BLaER1 (cell line): ENCODE measurements at regions not wholly inside any gene's neighbourhood (a gene's known extent, or its start where the extent isn't known, plus 50 kb on each side); places are given as distances from the start of the nearest gene placed in this dataset.

ENCODE experiments used
- H3K27ac ChIP-seq: shearing (Covaris generic); formaldehyde crosslinking; 2 replicates; pipeline ENCODE4 v1.8.1; 2022
- H3K27me3 ChIP-seq: shearing (Covaris generic); formaldehyde crosslinking; 2 replicates; pipeline ENCODE4 v1.8.1; 2022
- H3K36me3 ChIP-seq: shearing (Covaris generic); formaldehyde crosslinking; 2 replicates; pipeline ENCODE4 v1.8.1; 2022
- H3K4me1 ChIP-seq: shearing (Covaris generic); formaldehyde crosslinking; 2 replicates; pipeline ENCODE4 v1.8.1; 2022
- H3K4me2 ChIP-seq: shearing (Covaris generic); formaldehyde crosslinking; 2 replicates; pipeline ENCODE4 v1.8.1; 2022
- H3K4me3 ChIP-seq: shearing (Covaris generic); formaldehyde crosslinking; 2 replicates; pipeline ENCODE4 v1.8.1; 2022
- H3K9ac ChIP-seq: shearing (Covaris generic); formaldehyde crosslinking; 2 replicates; pipeline ENCODE4 v1.8.1; 2022
- H3K9me3 ChIP-seq: shearing (Covaris generic); formaldehyde crosslinking; 2 replicates; pipeline ENCODE4 v1.8.1; 2022
- H4K20me1 ChIP-seq: shearing (Covaris generic); formaldehyde crosslinking; 2 replicates; pipeline ENCODE4 v1.8.1; 2022
- Cebpa-rat ChIP-seq: shearing (Covaris generic); IDR thresholded peaks from 2 replicates; pipeline ENCODE4 v1.8.1; 2022

DNA sequence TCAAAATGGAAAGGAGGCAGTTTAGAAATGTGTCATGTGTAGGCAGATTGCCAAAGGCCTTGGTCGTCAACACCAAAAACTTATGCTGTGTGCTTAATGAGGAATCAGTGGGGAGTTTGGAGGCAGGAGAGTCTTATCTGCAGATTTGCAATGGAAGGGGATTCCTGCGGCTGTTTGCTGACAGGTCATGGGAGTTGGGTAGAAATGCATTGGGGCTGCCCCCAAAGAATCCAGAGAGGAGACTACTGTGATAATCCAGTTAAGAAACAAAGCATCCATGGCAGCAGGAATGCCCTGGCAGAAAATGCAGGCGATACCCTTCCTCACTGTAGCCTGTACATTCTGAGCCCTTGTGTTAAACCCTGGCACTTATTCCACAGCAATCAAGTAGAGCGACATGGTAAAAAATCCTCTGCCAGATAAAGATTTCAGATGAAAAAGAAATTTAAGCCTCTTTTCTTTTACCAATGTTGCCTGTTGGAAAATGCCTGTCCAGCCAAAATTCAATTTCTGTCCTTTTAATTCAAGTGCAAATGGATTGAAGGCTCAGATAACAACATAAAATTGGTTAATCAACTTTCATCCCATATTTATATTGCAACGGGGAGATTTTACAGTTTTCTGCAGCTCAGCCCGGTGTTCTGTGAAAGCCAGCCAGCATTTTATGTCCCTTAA is 491.0 kb upstream of the CDH5 start:
- H3K27me3 ChIP-seq, result no peaks in the 10 kb centered on the region
- TF ChIP-seq Cebpa-rat, result no peak
- no peaks in the 10 kb centered on the region for H4K20me1 ChIP-seq
- peaks cover 16% of the 10 kb centered on the region for H3K4me1 ChIP-seq
- H3K27ac ChIP-seq, result no peak overlapping the region
- no peaks in the 10 kb centered on the region for H3K9me3 ChIP-seq
- H3K9ac ChIP-seq, result no peak overlapping the region
- H3K36me3 ChIP-seq, result no peaks in the 10 kb centered on the region
- no peak overlapping the region for H3K4me3 ChIP-seq
- H3K4me2 ChIP-seq, result no peak overlapping the region

GRCh38 chr16:65869261-65869660 is 497.2 kb upstream of the CDH5 start:
- Histone ChIP-seq H3K9me3 (peaks cover 9% of the 10 kb centered on the region), H3K27ac (0 out of 2 replicates have a peak overlapping the region, but pooled peaks have one; percentile 3), H3K4me2 (peak overlapping the region; percentile 89)

DNA sequence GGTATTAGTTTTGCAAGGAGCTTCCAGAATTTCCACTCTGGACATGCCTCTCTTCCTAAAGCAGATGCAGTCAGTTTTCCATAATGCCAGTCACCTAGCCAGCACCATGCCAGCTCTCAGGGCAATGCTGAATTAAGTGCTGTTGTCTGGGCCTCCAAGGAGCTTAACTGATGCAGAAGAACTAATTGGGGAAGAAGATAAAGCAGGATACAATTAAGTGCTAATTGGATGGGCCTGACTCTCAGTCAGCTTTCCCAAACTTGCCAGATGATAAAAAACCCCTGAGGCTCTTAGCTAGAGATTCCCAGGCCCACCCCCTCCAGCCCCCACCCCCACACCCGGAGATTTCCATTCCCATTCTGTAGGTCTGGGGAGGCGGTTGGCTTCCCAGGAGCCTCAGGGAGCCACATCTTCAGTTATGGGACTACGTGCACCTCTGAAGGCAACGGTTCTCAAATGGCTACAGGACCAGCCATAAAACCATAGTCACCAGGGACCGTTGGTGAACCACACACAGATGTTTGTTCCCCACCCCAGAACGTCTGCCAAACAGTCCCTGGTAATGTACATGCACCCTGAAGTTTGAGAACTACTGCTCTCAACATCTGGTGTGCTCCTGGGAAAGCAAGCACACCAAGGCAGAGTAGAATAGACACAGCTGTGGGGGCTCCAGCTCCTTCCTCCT is 499.1 kb upstream of the CDH5 start:
- Histone ChIP-seq H3K36me3 (peaks cover 8% of the 10 kb centered on the region; the same call in 1 of the 2 replicates), H3K27me3 (no peaks in the 10 kb centered on the region), H3K4me2 (peak overlapping the region; percentile 89), H4K20me1 (no peaks in the 10 kb centered on the region), H3K9me3 (peaks cover 26% of the 10 kb centered on the region), H3K9ac (no peak overlapping the region), H3K27ac (peak overlapping the region; percentile 47; the same call in 1 of the 2 replicates), H3K4me3 (no peak overlapping the region), H3K4me1 (peaks cover 52% of the 10 kb centered on the region)
- no peak for TF ChIP-seq Cebpa-rat

More at GRCh38 chr16:65869261-65869660, 497.2 kb upstream of the CDH5 start:
- no peaks in the 10 kb centered on the region for H3K27me3 ChIP-seq
- H4K20me1 ChIP-seq, result no peaks in the 10 kb centered on the region
- peaks cover 4% of the 10 kb centered on the region; the same call in 1 of the 2 replicates for H3K36me3 ChIP-seq
- H3K9ac ChIP-seq, result no peak overlapping the region
- no peak overlapping the region for H3K4me3 ChIP-seq
- H3K4me1 ChIP-seq, result peaks cover 61% of the 10 kb centered on the region
- TF ChIP-seq Cebpa-rat, result no peak

- no peak for TF ChIP-seq Cebpa-rat
- H3K4me3 ChIP-seq, result no peak overlapping the region
- peaks cover 26% of the 10 kb centered on the region for H3K9me3 ChIP-seq
- H3K27me3 ChIP-seq, result no peaks in the 10 kb centered on the region
- H3K27ac ChIP-seq, result no peak overlapping the region
- no peak overlapping the region for H3K9ac ChIP-seq
- peaks cover 22% of the 10 kb centered on the region for H3K4me1 ChIP-seq
- H4K20me1 ChIP-seq, result no peaks in the 10 kb centered on the region
- H3K4me2 ChIP-seq, result no peak overlapping the region
- H3K36me3 ChIP-seq, result peaks cover 8% of the 10 kb centered on the region; the same call in 1 of the 2 replicates
Observed at GRCh38 chr16:65863236-65863635, 503.3 kb upstream of the CDH5 start.

DNA sequence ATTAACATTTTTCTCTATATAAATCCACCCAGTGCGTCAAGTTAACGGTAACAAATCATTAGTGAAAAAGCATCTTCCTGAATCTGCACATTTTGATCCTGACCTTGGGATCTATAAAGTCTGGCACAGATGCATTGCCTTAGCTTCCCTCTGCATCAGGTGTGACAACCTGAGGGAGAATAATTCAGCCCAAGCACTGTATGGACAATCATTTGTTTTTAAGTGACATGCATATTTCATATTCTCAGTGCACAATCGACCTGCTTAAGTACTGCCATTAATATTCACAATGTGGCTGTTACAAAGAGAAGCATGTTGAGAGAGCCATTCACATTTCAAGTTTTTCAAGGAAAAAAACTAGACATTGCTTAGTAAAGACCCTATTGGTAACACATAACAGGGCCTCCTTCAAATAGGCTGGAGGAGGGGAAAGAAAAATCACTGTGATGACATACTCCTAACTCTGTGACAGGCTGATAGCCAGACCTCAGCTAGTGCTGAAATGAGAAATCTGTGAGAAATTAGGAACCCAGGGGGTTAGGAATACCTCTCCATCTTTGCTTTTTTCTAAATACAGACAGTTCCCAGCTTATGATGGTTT is 505.3 kb upstream of the CDH5 start:
- Histone ChIP-seq H4K20me1 (no peaks in the 10 kb centered on the region), H3K27me3 (no peaks in the 10 kb centered on the region), H3K9ac (no peak overlapping the region), H3K4me1 (peaks cover 11% of the 10 kb centered on the region), H3K36me3 (peaks cover 8% of the 10 kb centered on the region; the same call in 1 of the 2 replicates), H3K27ac (no peak overlapping the region), H3K4me2 (no peak overlapping the region), H3K9me3 (peaks cover 26% of the 10 kb centered on the region), H3K4me3 (no peak overlapping the region)
- no peak for TF ChIP-seq Cebpa-rat

DNA sequence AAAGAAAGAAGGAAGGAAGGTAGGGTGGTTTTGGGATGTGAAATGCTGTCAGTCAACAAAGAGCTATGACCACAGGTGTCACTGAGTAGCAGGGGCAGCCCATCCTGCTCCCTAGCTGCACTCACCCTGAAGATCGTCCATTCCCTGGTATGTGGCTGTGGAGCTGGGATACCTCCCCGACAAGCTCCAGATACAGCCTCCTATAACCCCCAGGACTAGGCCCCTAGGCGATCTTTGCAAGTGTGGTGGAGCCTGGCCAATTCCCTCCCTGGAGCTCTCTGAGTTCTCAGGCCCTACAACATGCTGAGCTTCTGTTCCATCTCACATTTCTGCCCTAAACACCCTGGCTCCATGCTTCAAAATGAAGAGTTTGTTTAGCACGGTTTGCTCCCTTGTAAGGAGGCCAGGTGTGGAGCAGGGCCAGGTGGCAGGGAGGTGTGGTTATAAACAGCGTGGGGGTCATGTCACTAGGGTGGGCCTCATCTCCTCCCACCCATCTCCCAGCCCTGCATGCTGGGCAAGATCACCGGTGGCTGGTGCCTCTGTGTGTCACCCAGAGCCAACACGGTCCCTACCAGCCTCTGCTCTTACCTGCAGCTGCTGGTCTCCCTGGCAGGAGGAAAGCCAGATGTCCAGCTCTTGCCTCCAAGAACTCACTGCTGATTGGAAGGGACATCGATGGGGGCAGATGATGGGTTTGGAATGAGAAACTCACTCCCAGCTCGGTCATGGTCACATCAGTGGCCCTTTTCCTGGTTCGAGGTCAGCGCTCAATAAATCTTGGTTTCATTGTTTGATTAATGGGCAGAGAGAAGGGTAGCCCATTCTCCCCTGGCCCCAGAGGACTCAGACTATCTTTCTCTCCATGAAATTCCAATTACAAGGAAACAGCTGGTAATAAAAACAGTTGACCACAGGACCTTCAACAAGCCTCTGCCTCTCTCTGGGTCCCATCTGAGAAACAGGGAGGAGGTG is 511.0 kb upstream of the CDH5 start:
- no peak overlapping the region for H3K4me3 ChIP-seq
- H3K4me2 ChIP-seq, result no peak overlapping the region
- H3K27ac ChIP-seq, result no peak overlapping the region
- no peak overlapping the region for H3K9ac ChIP-seq
- no peaks in the 10 kb centered on the region for H3K36me3 ChIP-seq
- TF ChIP-seq Cebpa-rat, result no peak
- H4K20me1 ChIP-seq, result no peaks in the 10 kb centered on the region
- peaks cover 7% of the 10 kb centered on the region for H3K4me1 ChIP-seq
- peaks cover 25% of the 10 kb centered on the region for H3K9me3 ChIP-seq
- no peaks in the 10 kb centered on the region for H3K27me3 ChIP-seq

DNA sequence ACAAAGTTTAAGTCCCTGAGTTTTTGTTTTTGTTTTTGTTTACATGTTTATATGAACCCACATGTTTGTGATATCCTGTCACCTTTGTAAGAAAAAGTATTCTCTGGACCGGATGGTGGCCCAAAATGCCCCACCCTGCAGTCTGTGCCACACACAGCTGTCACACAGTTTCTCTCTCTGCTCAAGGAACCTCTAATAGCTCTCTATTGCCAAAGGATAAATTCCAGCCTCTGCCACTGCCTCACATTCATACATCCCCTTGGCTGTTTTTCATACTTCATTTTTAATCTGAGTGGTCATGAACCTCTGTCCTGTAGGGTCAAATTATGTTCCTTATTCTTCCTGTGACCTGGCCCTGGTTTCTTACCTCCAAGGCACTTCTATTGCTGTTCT is 520.3 kb upstream of the CDH5 start:
- Histone ChIP-seq H3K36me3 (no peaks in the 10 kb centered on the region), H3K4me2 (no peak overlapping the region), H3K4me3 (no peak overlapping the region), H3K9ac (no peak overlapping the region), H3K9me3 (no peaks in the 10 kb centered on the region; the same call in 1 of the 2 replicates), H4K20me1 (no peaks in the 10 kb centered on the region), H3K4me1 (peaks cover 15% of the 10 kb centered on the region), H3K27me3 (no peaks in the 10 kb centered on the region), H3K27ac (no peak overlapping the region)
- TF ChIP-seq Cebpa-rat, result no peak

DNA sequence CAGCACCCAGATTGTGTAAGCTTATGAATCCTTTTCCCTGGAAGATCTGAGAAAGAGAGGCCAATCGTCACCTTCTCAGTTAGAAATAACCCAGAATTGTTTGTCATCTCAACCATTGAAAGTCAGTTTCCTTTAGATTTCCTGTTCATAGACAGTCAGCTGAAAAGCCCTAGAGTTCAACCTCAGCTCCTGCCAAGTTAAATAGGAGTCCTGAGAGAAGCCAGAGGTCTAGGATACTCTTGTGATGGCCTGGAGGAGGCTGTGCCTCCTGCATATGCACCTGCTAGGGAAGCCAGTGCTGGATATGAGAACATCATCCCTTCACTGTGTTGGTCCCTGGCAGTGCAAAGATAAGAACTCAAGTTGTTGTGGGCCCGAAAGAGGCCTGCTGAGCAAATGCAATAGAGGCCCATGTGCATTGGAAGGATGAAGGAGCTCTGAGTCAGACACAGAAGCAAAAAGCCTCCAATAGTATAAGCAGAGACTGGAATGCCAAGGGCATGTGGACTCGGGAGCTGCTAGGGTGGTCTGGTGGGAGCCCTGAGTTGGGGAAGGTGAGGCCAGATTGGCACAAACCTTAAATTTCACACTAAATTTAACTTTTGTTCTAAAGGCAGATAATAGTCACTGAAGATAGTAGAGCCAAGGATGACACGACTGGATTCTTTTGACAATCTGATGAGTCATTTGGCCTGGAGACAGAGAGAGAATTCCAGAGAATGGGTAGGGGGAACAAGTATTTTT is 520.9 kb upstream of the CDH5 start:
- H3K4me3 ChIP-seq, result no peak overlapping the region
- H3K4me1 ChIP-seq, result peaks cover 15% of the 10 kb centered on the region
- no peak overlapping the region for H3K27ac ChIP-seq
- H3K9me3 ChIP-seq, result no peaks in the 10 kb centered on the region; the same call in 1 of the 2 replicates
- no peak for TF ChIP-seq Cebpa-rat
- H4K20me1 ChIP-seq, result no peaks in the 10 kb centered on the region
- no peaks in the 10 kb centered on the region for H3K36me3 ChIP-seq
- no peaks in the 10 kb centered on the region for H3K27me3 ChIP-seq
- H3K9ac ChIP-seq, result no peak overlapping the region
- peak overlapping the region; percentile 57 for H3K4me2 ChIP-seq

DNA sequence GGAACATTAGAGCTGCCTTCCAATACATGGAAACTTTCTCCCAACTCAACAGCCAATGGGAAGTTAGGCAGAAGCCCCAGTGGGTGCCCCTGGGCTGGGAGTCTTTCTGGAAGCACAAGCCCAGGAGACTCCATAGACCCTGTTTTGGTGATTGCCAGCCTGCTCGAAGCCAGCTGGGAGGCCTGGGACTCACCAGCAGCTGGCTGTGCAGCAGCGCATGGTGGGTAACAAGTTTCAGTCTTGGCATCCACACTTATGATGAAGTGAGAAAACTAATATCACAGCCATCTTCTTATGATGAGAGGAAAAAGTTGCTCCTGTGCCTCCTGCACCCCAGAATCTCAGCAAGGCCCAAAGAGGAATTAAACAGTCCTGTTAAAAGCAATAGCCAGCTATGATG is 522.5 kb upstream of the CDH5 start:
- Histone ChIP-seq H3K4me1 (peaks cover 15% of the 10 kb centered on the region), H3K36me3 (no peaks in the 10 kb centered on the region), H3K9ac (no peak overlapping the region), H3K4me3 (no peak overlapping the region), H3K9me3 (no peaks in the 10 kb centered on the region), H4K20me1 (no peaks in the 10 kb centered on the region), H3K27me3 (no peaks in the 10 kb centered on the region), H3K27ac (no peak overlapping the region), H3K4me2 (no peak overlapping the region)
- TF ChIP-seq Cebpa-rat, result no peak
